H9 (cell line): ENCODE measurements at regions not wholly inside any gene's neighbourhood (a gene's known extent, or its start where the extent isn't known, plus 50 kb on each side); places are given as distances from the start of the nearest gene placed in this dataset.
"Not testable (repeated sequence)": the region's sequence is repeated elsewhere in the genome, so short reads cannot be mapped to it uniquely, and the experiment has no call there.

ENCODE experiments used
- DNase-seq: peaks from one replicate; pipeline ENCODE4 v3.0.0-alpha.2; 2017
- H2AFZ ChIP-seq: one replicate; pipeline ENCODE4 v1.6.1; 2013; ENCODE audit warnings: mild to moderate bottlenecking, low read length, control low read depth, moderate library complexity
- H2AK5ac ChIP-seq: 2 replicates; pipeline ENCODE4 v1.6.1; 2013; ENCODE audit warnings: low read length, control low read depth, mixed read lengths; ENCODE audit not compliant: insufficient read length
- H2BK120ac ChIP-seq: one replicate; pipeline ENCODE4 v1.6.1; 2013; ENCODE audit warnings: low read depth, mild to moderate bottlenecking, low read length, control low read depth, inconsistent platforms; ENCODE audit not compliant: poor library complexity, severe bottlenecking
- H2BK12ac ChIP-seq: 2 replicates; pipeline ENCODE4 v1.6.1; 2013; ENCODE audit warnings: low read length, control low read depth, mixed read lengths, low read depth; ENCODE audit not compliant: insufficient read length
- H2BK15ac ChIP-seq: 2 replicates; pipeline ENCODE4 v1.6.1; 2013; ENCODE audit warnings: low read depth, low read length, control low read depth
- H2BK20ac ChIP-seq: one replicate; pipeline ENCODE4 v1.6.1; 2013; ENCODE audit warnings: low read depth, mild to moderate bottlenecking, low read length, control low read depth, inconsistent platforms; ENCODE audit not compliant: poor library complexity, severe bottlenecking
- H2BK5ac ChIP-seq: 2 replicates; pipeline ENCODE4 v1.6.1; 2013; ENCODE audit warnings: low read length, control low read depth, mixed read lengths; ENCODE audit not compliant: insufficient read length
- H3K14ac ChIP-seq: 2 replicates; pipeline ENCODE4 v1.6.1; 2013; ENCODE audit warnings: low read length, control low read depth; ENCODE audit not compliant: insufficient read depth
- H3K18ac ChIP-seq: 2 replicates; pipeline ENCODE4 v1.6.1; 2013; ENCODE audit warnings: low read depth, mild to moderate bottlenecking, mixed read lengths, low read length, control low read depth; ENCODE audit not compliant: insufficient read length
- H3K23ac ChIP-seq: 2 replicates; pipeline ENCODE4 v1.6.1; 2013; ENCODE audit warnings: low read length, control low read depth, mixed read lengths, low read depth; ENCODE audit not compliant: insufficient read length
- H3K23me2 ChIP-seq: 2 replicates; pipeline ENCODE4 v1.6.1; 2013; ENCODE audit warnings: low read depth, mild to moderate bottlenecking, mixed read lengths, low read length, control low read depth; ENCODE audit not compliant: insufficient read length, poor library complexity, severe bottlenecking
- H3K27ac ChIP-seq: 2 replicates; pipeline ENCODE4 v1.5.1; 2013; ENCODE audit warnings: low read length, control low read depth, mixed read lengths, low read depth; ENCODE audit not compliant: insufficient read length
- H3K27me3 ChIP-seq: 2 replicates; pipeline ENCODE4 v1.6.1; 2013; ENCODE audit warnings: low read length, control low read depth, inconsistent platforms; ENCODE audit not compliant: insufficient read depth
- H3K4ac ChIP-seq: 2 replicates; pipeline ENCODE4 v1.6.1; 2013; ENCODE audit warnings: low read depth, mild to moderate bottlenecking, control low read depth, inconsistent platforms, low read length, moderate library complexity
- H3K4me1 ChIP-seq: 2 replicates; pipeline ENCODE4 v1.6.1; 2013; ENCODE audit warnings: low read length, control low read depth, inconsistent platforms; ENCODE audit not compliant: insufficient read depth
- H3K4me2 ChIP-seq: 2 replicates; pipeline ENCODE4 v1.6.1; 2013; ENCODE audit warnings: low read length, control low read depth, mixed read lengths; ENCODE audit not compliant: insufficient read length, insufficient read depth
- H3K56ac ChIP-seq: 2 replicates; pipeline ENCODE4 v1.6.1; 2013; ENCODE audit warnings: low read depth, mild to moderate bottlenecking, mixed read lengths, low read length, control low read depth; ENCODE audit not compliant: insufficient read length
- H3K79me1 ChIP-seq: 2 replicates; pipeline ENCODE4 v1.6.1; 2013; ENCODE audit warnings: low read depth, mild to moderate bottlenecking, moderate library complexity, low read length, control low read depth, inconsistent platforms; ENCODE audit not compliant: insufficient read depth, poor library complexity, severe bottlenecking
- H3K79me2 ChIP-seq: 2 replicates; pipeline ENCODE4 v1.6.1; 2013; ENCODE audit warnings: low read length, control low read depth, inconsistent platforms; ENCODE audit not compliant: insufficient read depth
- H3K9ac ChIP-seq: 2 replicates; pipeline ENCODE4 v1.6.1; 2013; ENCODE audit warnings: low read length, control low read depth, mixed read lengths; ENCODE audit not compliant: insufficient read length; ENCODE audit errors: extremely low read depth
- H3K9me3 ChIP-seq: one replicate; pipeline ENCODE4 v1.6.1; 2013; ENCODE audit warnings: low read depth, low read length, inconsistent platforms; ENCODE audit not compliant: control insufficient read depth
- H3T11ph ChIP-seq: one replicate; pipeline ENCODE4 v1.6.1; 2013; ENCODE audit warnings: mild to moderate bottlenecking, low read length, control low read depth, inconsistent platforms
- H4K20me1 ChIP-seq: one replicate; pipeline ENCODE4 v1.6.1; 2013; ENCODE audit not compliant: control insufficient read depth, insufficient read length, insufficient read depth
- H4K5ac ChIP-seq: 2 replicates; pipeline ENCODE4 v1.6.1; 2013; ENCODE audit warnings: low read depth, mild to moderate bottlenecking, mixed read lengths, low read length, control low read depth; ENCODE audit not compliant: insufficient read length
- H4K8ac ChIP-seq: replicated peaks from 2 replicates; pipeline ENCODE4 v1.6.1; 2013; ENCODE audit warnings: low read length, control low read depth, mixed read lengths, low read depth; ENCODE audit not compliant: insufficient read length
- H4K91ac ChIP-seq: 2 replicates; pipeline ENCODE4 v1.6.1; 2013; ENCODE audit warnings: low read depth, mild to moderate bottlenecking, moderate library complexity, mixed read lengths, low read length, control low read depth; ENCODE audit not compliant: insufficient read length
- H3K27ac Mint-ChIP-seq, 3 experiments: 2 replicates in 2 of 3; 3 replicates in 1 of 3; pipeline ENCODE4 v1.8.0; 2020 to 2021; ENCODE audit warnings: mixed read lengths in 3 of 3, mild to moderate bottlenecking in 1 of 3, moderate library complexity in 1 of 3
- H3K27me3 Mint-ChIP-seq: 2 replicates; pipeline ENCODE4 v1.8.0; 2021; ENCODE audit warnings: low read depth, mild to moderate bottlenecking, moderate library complexity, mixed read lengths
- H3K36me3 Mint-ChIP-seq, 3 experiments: 2 replicates in 2 of 3; 3 replicates in 1 of 3; pipeline ENCODE4 v1.8.0; 2020 to 2021; ENCODE audit warnings: low read depth in 3 of 3, mixed read lengths in 3 of 3; ENCODE audit not compliant: insufficient read depth in 1 of 3
- H3K4me1 Mint-ChIP-seq, 2 experiments: 2 replicates each; pipeline ENCODE4 v1.8.0; 2020; ENCODE audit warnings: mixed read lengths in 2 of 2
- H3K4me3 Mint-ChIP-seq, 2 experiments: 2 replicates in 1 of 2; 3 replicates in 1 of 2; pipeline ENCODE4 v1.8.0; 2020 to 2021; ENCODE audit warnings: mild to moderate bottlenecking in 2 of 2, mixed read lengths in 2 of 2, moderate library complexity in 1 of 2
- H3K9me3 Mint-ChIP-seq, 2 experiments: 2 replicates in 1 of 2; 3 replicates in 1 of 2; pipeline ENCODE4 v1.8.0; 2020; ENCODE audit warnings: mild to moderate bottlenecking in 2 of 2, mixed read lengths in 2 of 2, moderate library complexity in 1 of 2
- WGBS: extraction: QIAGEN DNeasy Blood & Tissue Kit; methylation state at CpG from one replicate; pipeline ENCODE4 v1.1.7; 2013; ENCODE audit warnings: missing lambda C conversion rate, low lambda C conversion rate, mixed read lengths; ENCODE audit not compliant: insufficient read length; ENCODE audit errors: extremely low coverage; 5-methylcytosine and 5-hydroxymethylcytosine counted together
- TF ChIP-seq, protein P1 (sequence below): fragments of 200-600 bp; sonication (generic); conservative IDR thresholded peaks from 3 replicates; pipeline ENCODE4 v1.8.0; 2021; ENCODE audit warnings: antibody characterized with exemption, mild to moderate bottlenecking

GRCh38 chr2:195531754-195532153 lies 125.3 kb upstream of the SLC39A10 start:
- H3K9me3 Mint-ChIP-seq = peaks cover 0 to 2% of the 10 kb centered on the region in 2 experiments; a peak in 1 of 5 replicates
- Histone ChIP-seq H3K79me1 (no peaks in the 10 kb centered on the region), H3K23me2 (no peaks in the 10 kb centered on the region), H3T11ph (no peak overlapping the region), H3K23ac (no peak overlapping the region), H3K9ac (no peak overlapping the region), H3K56ac (no peak overlapping the region), H3K4me1 (no peaks in the 10 kb centered on the region; the same call in 1 of the 2 replicates), H3K79me2 (no peaks in the 10 kb centered on the region), H2BK12ac (no peak overlapping the region), H3K18ac (no peak overlapping the region), H3K4ac (no peak overlapping the region), H4K8ac (no peak overlapping the region), H3K27me3 (no peaks in the 10 kb centered on the region), H3K4me2 (no peak overlapping the region), H2BK120ac (no peak overlapping the region), H2BK20ac (no peak overlapping the region), H4K20me1 (no peaks in the 10 kb centered on the region), H4K91ac (no peak overlapping the region), H4K5ac (no peak overlapping the region), H3K27ac (no peak overlapping the region), H2BK15ac (no peak overlapping the region), H2AFZ (no peak overlapping the region), H2AK5ac (no peak overlapping the region), H2BK5ac (no peak overlapping the region), H3K14ac (no peak overlapping the region), H3K9me3 (no peaks in the 10 kb centered on the region)
- H3K36me3 Mint-ChIP-seq = no peaks in the 10 kb centered on the region
- H3K4me3 Mint-ChIP-seq = no peak overlapping the region
- peaks cover 9 to 13% of the 10 kb centered on the region in 2 experiments for H3K4me1 Mint-ChIP-seq
- no peak overlapping the region for H3K27ac Mint-ChIP-seq
- TF ChIP-seq, protein P1, sequence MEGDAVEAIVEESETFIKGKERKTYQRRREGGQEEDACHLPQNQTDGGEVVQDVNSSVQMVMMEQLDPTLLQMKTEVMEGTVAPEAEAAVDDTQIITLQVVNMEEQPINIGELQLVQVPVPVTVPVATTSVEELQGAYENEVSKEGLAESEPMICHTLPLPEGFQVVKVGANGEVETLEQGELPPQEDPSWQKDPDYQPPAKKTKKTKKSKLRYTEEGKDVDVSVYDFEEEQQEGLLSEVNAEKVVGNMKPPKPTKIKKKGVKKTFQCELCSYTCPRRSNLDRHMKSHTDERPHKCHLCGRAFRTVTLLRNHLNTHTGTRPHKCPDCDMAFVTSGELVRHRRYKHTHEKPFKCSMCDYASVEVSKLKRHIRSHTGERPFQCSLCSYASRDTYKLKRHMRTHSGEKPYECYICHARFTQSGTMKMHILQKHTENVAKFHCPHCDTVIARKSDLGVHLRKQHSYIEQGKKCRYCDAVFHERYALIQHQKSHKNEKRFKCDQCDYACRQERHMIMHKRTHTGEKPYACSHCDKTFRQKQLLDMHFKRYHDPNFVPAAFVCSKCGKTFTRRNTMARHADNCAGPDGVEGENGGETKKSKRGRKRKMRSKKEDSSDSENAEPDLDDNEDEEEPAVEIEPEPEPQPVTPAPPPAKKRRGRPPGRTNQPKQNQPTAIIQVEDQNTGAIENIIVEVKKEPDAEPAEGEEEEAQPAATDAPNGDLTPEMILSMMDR = no peak
- WGBS = no CpG with 5 or more reads among the region's 2 CpGs
- no peaks in the 10 kb centered on the region for H3K27me3 Mint-ChIP-seq
- no peak for DNase-seq

DNA sequence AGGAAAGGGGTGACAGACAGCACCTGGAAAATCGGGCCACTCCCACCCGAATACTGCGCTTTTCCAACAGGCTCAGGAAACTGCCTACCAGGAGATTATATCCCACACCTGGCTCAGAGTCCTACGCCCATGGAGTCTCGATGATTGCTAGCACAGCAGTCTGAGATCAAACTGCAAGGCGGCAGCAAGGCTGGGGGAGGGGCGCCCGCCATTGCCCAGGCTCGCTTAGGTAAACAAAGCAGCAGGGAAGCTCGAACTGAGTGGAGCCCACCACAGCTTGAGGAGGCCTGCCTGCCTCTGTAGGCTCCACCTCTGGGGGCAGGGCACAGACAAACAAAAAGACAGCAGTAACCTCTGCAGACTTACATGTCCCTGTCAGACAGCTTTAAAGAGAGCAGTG lies 133.8 kb upstream of the SLC39A10 start:
- not testable (repeated sequence) for H3K23me2 ChIP-seq, H2AFZ ChIP-seq, H3K4me3 Mint-ChIP-seq, H4K20me1 ChIP-seq, H3K23ac ChIP-seq, H3K9me3 ChIP-seq, H3K79me1 ChIP-seq, H2BK5ac ChIP-seq, H3K56ac ChIP-seq, H3K36me3 Mint-ChIP-seq, H2BK12ac ChIP-seq, H3K9me3 Mint-ChIP-seq, H2AK5ac ChIP-seq, H3K18ac ChIP-seq, H3K79me2 ChIP-seq, H3K27ac Mint-ChIP-seq, H4K8ac ChIP-seq, H2BK120ac ChIP-seq, H3K4me1 ChIP-seq, H3T11ph ChIP-seq, H3K27me3 ChIP-seq, H3K14ac ChIP-seq, H2BK20ac ChIP-seq, DNase-seq, H3K4ac ChIP-seq, H3K27ac ChIP-seq, H4K91ac ChIP-seq, H3K4me1 Mint-ChIP-seq, H3K4me2 ChIP-seq, H2BK15ac ChIP-seq, H3K9ac ChIP-seq, H3K27me3 Mint-ChIP-seq, H4K5ac ChIP-seq
- WGBS = no CpG with 5 or more reads among the region's 10 CpGs
